Memory B cell (primary cell): ENCODE measurements at regions not wholly inside any gene's neighbourhood (a gene's known extent, or its start where the extent isn't known, plus 50 kb on each side); places are given as distances from the start of the nearest gene placed in this dataset.
"Not testable (repeated sequence)": the region's sequence is repeated elsewhere in the genome, so short reads cannot be mapped to it uniquely, and the experiment has no call there.

Experiments
- ATAC-seq: fragments of 150-1000 bp; cut with Tn5 transposase; 2 replicates; pipeline ENCODE4 v1.10.0; 2021; ENCODE audit warnings: low read depth, mild to moderate bottlenecking, moderate library complexity
- DNase-seq, 2 donors: peaks; one replicate each; pipeline ENCODE4 v3.0.0; 2022; ENCODE audit warnings: low spot score in 2 of 2
- H3K27ac Mint-ChIP-seq: one replicate; pipeline ENCODE4 v1.8.0; 2022; ENCODE audit warnings: mild to moderate bottlenecking, moderate library complexity, mixed read lengths
- H3K27me3 Mint-ChIP-seq: one replicate; pipeline ENCODE4 v1.8.0; 2022; ENCODE audit warnings: mixed read lengths
- H3K36me3 Mint-ChIP-seq: one replicate; pipeline ENCODE4 v1.8.0; 2022; ENCODE audit warnings: mild to moderate bottlenecking, mixed read lengths
- H3K4me1 Mint-ChIP-seq: one replicate; pipeline ENCODE4 v1.8.0; 2022; ENCODE audit warnings: mixed read lengths
- H3K4me3 Mint-ChIP-seq: one replicate; pipeline ENCODE4 v1.8.0; 2022; ENCODE audit warnings: mild to moderate bottlenecking, moderate library complexity, mixed read lengths
- H3K9me3 Mint-ChIP-seq: one replicate; pipeline ENCODE4 v1.8.0; 2022; ENCODE audit warnings: mixed read lengths

DNA sequence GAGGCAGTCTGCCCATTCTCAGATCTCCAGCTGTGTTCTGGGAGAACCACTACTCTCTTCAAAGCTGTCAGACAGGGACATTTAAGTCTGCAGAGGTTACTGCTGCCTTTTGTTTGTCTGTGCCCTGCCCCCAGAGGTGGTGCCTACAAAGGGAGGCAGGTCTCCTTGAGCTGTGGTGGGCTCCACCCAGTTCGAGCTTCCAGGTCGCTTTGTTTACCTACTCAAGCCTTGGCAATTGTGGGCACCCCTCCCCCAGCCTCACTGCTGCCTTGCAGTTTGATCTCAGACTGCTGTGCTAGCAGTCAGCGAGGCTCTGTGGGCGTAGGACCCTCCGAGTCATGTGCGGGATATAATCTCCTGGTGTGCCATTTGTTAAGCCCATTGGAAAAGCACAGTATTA, 640.9 kb upstream of the SYNCRIP start:
- not testable (repeated sequence) for ATAC-seq, H3K27ac Mint-ChIP-seq, H3K4me1 Mint-ChIP-seq, H3K27me3 Mint-ChIP-seq, DNase-seq, H3K36me3 Mint-ChIP-seq, H3K4me3 Mint-ChIP-seq, H3K9me3 Mint-ChIP-seq

DNA sequence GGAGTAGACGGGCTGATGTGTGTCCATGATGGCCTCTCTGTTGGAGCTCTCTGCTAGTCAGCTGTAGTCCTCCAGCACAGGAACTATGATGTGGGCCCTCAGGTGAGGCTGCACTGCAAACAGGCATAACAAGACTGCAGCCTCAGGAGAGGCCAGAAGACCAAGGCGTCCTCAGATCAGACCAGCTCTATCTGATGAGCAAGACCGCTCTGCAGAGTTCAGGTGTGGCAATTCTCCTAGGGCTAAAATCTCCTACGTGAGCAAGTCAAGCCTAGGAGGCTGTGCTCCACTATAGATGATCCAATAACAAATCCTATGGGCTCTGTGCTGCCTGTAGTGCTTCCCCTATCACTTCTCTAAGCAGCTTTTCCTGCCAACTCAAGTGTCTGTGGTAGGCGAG, 633.4 kb upstream of the SYNCRIP start:
- ATAC-seq (no peak), DNase-seq (no peak)
- Mint-ChIP-seq H3K27ac (no peak overlapping the region), H3K27me3 (no peaks in the 10 kb centered on the region), H3K9me3 (peaks cover 1% of the 10 kb centered on the region), H3K4me3 (no peak overlapping the region), H3K36me3 (no peaks in the 10 kb centered on the region), H3K4me1 (no peaks in the 10 kb centered on the region)

DNA sequence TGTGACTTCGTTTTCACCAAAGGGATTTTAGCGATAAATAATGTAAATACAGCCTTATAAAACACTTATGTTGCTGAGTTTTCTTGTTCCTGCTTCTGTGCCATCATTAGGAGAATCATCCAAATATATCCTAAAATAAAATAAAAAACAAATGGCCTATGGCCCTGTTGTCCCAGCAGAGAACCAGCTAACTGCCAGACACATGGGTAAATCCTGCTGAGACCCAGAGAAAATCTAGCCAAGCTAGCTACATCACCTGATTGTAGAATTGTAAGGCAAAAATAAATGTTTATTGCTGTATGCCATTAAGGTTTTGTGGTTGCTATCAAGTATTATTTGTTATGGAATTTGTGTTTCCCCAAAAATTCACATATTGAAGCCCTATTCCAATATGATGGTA, 631.2 kb upstream of the SYNCRIP start:
- H3K36me3 Mint-ChIP-seq, result no peaks in the 10 kb centered on the region
- H3K27ac Mint-ChIP-seq, result no peak overlapping the region
- ATAC-seq, result no peak
- H3K9me3 Mint-ChIP-seq, result peaks cover 2% of the 10 kb centered on the region
- H3K27me3 Mint-ChIP-seq, result no peaks in the 10 kb centered on the region
- H3K4me1 Mint-ChIP-seq, result no peaks in the 10 kb centered on the region
- H3K4me3 Mint-ChIP-seq, result no peak overlapping the region
- no peak for DNase-seq

DNA sequence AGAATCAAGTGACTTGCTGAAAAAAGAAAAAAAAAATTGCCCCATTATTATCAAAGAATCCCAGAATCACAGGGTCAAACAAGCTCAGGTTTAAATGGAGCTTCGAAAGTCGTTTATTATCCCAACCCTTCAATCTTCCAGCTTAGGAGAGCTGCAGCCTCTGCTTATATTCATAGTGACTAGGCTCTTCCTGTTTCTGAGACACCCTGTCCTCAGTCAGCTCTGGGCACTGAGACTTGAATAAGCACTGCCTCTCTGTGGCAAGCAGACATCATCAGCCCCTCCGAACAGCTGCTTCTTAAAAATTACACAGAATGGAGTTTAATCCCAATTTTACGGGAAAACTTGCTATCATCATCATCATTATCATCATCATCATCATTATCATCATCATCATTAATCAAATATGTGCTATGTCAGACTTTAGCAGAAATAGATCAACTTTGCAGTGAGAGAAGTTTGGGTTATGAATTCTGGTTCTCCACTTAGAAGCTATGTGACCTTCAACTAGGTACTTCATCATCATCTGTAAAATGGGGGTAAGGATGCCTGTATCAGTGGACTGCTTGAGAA, 614.0 kb upstream of the SYNCRIP start:
- Mint-ChIP-seq H3K9me3 (peaks cover under 1% of the 10 kb centered on the region), H3K36me3 (no peaks in the 10 kb centered on the region), H3K4me1 (no peaks in the 10 kb centered on the region), H3K4me3 (no peak overlapping the region), H3K27me3 (no peaks in the 10 kb centered on the region), H3K27ac (no peak overlapping the region)
- no peak for ATAC-seq
- no peak for DNase-seq

DNA sequence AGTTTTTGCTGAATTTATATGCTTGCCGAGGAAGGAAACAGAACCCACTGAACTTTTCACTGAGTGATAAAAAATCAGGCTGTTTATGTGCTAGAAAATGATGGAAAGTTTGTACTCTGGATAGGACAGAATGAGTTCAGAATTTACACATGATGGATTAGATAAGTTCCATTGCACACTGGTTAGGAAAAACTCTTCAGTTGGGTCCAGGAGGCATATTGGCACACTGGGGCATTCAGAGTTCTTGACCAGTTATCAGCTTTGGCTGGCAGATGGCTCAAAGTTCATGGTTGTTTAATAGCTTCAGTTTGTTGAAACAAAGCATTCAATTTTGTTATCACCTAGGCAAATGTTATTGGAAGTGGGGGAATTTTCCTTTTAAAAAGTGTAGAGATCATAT, 613.3 kb upstream of the SYNCRIP start:
- Mint-ChIP-seq H3K36me3 (no peaks in the 10 kb centered on the region), H3K4me1 (no peaks in the 10 kb centered on the region), H3K27ac (no peak overlapping the region), H3K27me3 (no peaks in the 10 kb centered on the region), H3K4me3 (no peak overlapping the region), H3K9me3 (peaks cover 1% of the 10 kb centered on the region)
- no peak for DNase-seq
- ATAC-seq, result no peak

DNA sequence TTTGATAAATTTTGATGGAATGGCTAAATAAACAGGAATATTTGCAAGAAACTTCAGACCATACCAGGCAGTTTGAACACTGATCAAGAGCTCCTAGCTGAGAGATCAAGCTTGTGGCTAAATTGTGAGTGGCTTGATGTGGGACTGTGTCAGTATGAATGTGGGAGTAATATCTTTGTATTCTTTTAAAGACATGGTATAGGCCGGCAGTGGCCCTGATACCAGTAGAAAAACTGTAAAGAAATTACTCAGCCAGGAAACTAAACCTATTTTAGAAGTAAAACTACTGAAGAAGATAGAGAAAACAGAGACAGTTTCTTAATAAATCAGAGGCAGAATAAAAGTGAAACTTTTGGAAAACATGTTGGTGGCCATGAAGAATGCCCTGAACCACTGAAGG, 608.4 kb upstream of the SYNCRIP start:
- H3K4me1 Mint-ChIP-seq, result no peaks in the 10 kb centered on the region
- ATAC-seq (no peak), DNase-seq (no peak)
- H3K36me3 Mint-ChIP-seq, result no peaks in the 10 kb centered on the region
- H3K4me3 Mint-ChIP-seq, result no peak overlapping the region
- H3K27me3 Mint-ChIP-seq, result no peaks in the 10 kb centered on the region
- no peak overlapping the region for H3K27ac Mint-ChIP-seq
- peaks cover 8% of the 10 kb centered on the region for H3K9me3 Mint-ChIP-seq

DNA sequence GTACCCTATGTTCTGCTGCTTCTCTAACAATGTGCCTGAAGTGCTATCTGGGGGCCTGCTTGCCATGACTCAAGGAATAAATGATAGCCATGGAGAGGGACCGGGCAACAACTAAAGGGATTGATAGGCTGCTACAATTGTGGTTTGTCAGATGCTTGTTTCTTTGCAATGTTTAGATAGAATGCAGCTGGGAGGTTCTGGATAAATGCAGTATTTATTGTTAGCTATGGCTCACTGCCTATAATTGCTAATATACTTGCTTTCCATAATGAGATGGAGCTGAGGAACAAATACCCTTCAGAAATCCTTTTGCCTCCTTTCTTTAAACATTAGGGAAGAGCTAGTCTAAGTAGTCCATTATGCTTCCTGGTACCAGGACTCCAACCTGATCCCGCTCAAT, 575.2 kb upstream of the SYNCRIP start:
- Mint-ChIP-seq H3K9me3 (peaks cover 10% of the 10 kb centered on the region), H3K4me1 (no peaks in the 10 kb centered on the region), H3K27ac (no peak overlapping the region), H3K27me3 (no peaks in the 10 kb centered on the region), H3K4me3 (no peak overlapping the region), H3K36me3 (no peaks in the 10 kb centered on the region)
- DNase-seq, result no peak
- ATAC-seq, result no peak

DNA sequence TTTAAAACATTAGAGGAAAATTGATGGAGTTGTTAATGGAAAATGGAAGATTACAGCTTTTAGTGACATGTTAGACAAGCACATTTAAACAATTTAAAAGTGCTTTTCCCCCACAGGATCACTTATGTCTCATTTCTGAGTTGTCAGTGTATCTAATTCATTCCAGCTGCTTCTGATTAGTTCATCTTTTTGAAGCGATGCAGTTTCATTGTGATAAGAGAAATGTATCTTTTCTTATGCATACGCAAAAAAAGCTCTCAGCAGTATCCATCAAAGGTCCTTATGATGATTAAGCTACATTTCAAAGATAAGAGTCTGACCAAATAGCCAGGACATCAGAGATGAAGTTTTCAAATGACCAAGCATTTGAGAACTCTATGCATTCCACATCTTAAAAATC, 572.6 kb upstream of the SYNCRIP start:
- no peak for DNase-seq
- Mint-ChIP-seq H3K27ac (no peak overlapping the region), H3K4me1 (no peaks in the 10 kb centered on the region), H3K4me3 (no peak overlapping the region), H3K36me3 (no peaks in the 10 kb centered on the region), H3K27me3 (no peaks in the 10 kb centered on the region), H3K9me3 (peaks cover 2% of the 10 kb centered on the region)
- no peak for ATAC-seq

DNA sequence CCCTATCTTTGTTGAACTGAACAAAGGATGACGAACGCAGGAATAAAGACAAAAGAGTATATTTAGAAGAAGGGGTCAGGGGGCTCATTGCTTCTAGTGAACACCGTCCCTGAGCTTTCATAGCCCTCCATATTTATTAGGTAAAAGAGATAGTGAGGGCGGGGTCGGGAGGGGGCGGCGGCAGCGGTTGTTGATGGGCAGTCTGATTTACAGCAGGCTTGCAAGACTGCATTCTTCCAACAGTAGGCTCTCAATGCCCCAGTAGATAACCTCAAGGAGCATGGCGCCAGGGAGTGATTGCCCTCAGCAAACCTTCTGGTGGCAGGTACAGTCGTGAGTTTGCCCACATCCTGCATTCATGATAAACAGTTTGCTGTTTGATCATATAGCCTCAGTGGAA, 563.3 kb upstream of the SYNCRIP start:
- Mint-ChIP-seq H3K36me3 (no peaks in the 10 kb centered on the region), H3K9me3 (peaks cover 4% of the 10 kb centered on the region), H3K4me1 (no peaks in the 10 kb centered on the region), H3K27ac (no peak overlapping the region), H3K27me3 (no peaks in the 10 kb centered on the region), H3K4me3 (no peak overlapping the region)
- ATAC-seq (no peak), DNase-seq (no peak)

DNA sequence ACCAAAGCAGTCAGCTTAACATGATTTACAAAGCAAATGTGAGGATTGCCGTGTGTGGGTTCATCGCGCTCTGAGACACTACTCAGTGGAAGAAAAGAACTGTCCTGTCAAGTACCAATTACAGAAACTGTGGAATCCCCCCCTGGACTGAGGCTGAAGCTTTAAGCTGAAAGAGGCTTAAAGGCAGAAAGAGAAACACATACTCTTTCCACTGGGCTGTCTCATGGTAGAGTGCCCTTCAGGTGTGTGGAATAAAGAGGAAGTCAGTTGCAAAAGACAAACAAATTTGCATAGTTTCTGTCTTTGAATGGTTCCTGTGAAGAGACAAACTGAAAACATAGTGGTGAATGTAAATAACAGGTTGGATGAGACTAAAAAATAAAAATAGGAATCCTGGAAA, 560.4 kb upstream of the SYNCRIP start:
- no peak overlapping the region for H3K27ac Mint-ChIP-seq
- peaks cover 7% of the 10 kb centered on the region for H3K9me3 Mint-ChIP-seq
- H3K27me3 Mint-ChIP-seq, result no peaks in the 10 kb centered on the region
- DNase-seq, result no peak
- no peak overlapping the region for H3K4me3 Mint-ChIP-seq
- H3K4me1 Mint-ChIP-seq, result no peaks in the 10 kb centered on the region
- ATAC-seq, result no peak
- no peaks in the 10 kb centered on the region for H3K36me3 Mint-ChIP-seq

DNA sequence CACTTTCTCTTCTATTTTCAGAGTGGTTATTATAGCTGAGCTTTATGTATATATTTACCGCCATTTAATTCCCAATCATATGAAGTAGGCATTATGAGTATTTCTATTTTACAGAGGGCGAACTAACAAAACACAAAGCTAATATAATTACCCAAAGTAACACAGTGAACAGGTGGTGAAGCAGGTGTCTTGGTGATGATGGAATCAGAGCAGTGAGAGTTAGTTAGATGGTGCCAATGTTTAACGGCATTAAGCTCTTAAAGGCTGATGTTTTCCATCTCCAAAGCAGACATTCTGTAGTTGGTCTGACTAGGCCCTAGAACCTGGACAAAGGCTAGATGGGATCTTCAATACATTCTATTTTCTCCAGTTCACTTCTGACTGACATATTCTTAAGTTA, 551.1 kb upstream of the SYNCRIP start:
- ATAC-seq (no peak), DNase-seq (no peak)
- H3K27ac Mint-ChIP-seq, result no peak overlapping the region
- no peaks in the 10 kb centered on the region for H3K36me3 Mint-ChIP-seq
- H3K4me3 Mint-ChIP-seq, result no peak overlapping the region
- no peaks in the 10 kb centered on the region for H3K4me1 Mint-ChIP-seq
- H3K9me3 Mint-ChIP-seq, result no peaks in the 10 kb centered on the region
- no peaks in the 10 kb centered on the region for H3K27me3 Mint-ChIP-seq

DNA sequence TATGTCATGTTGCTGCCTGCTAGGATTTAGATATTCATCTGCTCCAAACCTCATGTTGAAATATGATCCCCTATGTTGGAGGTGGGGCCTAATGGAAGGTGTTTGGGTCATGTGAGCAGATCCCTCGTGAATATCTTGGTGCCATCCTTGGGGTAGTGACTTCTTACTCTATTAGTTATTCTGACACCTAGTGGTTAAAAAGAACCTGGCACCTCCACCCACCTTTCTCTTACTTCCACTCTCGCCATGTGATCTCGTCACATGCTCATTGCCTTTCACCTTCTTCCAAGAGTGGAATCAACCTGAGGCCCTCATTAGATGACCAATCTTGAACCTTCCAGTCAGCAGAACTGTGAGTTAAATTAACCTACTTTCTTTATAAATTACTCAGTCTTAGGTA, 549.4 kb upstream of the SYNCRIP start:
- Mint-ChIP-seq H3K36me3 (no peaks in the 10 kb centered on the region), H3K9me3 (no peaks in the 10 kb centered on the region), H3K27me3 (no peaks in the 10 kb centered on the region), H3K27ac (no peak overlapping the region), H3K4me1 (no peaks in the 10 kb centered on the region), H3K4me3 (no peak overlapping the region)
- ATAC-seq, result no peak
- no peak for DNase-seq

DNA sequence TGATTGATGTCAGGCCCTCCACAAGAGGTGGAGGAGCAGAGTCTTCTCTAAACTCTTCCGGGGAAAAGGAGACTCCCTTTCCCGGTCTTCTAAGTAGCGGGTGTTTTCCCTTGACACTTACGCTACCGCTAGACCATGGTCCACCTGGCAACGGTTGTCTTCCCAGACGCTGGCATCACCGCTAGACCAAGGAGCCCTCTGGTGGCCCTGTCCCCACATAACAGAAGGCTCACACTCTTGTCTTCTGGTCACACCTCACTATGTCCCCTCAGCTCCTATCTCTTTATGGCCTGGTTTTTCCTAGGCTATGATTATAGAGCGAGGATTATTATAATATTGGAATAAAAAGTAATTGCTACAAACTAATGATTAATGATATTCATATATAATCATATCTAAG, 532.5 kb upstream of the SYNCRIP start:
- DNase-seq, H3K36me3 Mint-ChIP-seq, H3K9me3 Mint-ChIP-seq, ATAC-seq, H3K27me3 Mint-ChIP-seq, H3K27ac Mint-ChIP-seq, H3K4me3 Mint-ChIP-seq, H3K4me1 Mint-ChIP-seq: not testable (repeated sequence)

DNA sequence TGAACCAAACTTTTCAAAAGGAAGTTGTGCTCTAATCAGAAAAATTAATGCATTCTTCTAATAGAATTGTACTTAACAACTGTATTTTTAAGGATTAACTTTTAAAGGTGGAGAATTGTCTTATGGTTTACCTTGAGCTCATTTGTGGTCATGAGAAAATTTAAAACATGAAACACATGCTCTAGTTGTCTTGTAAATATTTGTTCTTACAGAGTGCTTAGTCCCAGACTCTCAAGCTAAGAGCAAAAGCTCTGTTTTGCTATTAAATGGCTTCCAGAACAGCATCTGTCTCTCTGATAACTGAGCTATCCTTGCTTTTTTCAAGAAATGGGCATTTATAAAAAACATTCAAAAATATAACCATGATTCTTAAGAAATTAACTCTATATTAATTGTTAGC, 512.2 kb upstream of the SYNCRIP start:
- no peaks in the 10 kb centered on the region for H3K27me3 Mint-ChIP-seq
- no peaks in the 10 kb centered on the region for H3K9me3 Mint-ChIP-seq
- no peak for DNase-seq
- no peak for ATAC-seq
- no peak overlapping the region for H3K4me3 Mint-ChIP-seq
- no peaks in the 10 kb centered on the region for H3K36me3 Mint-ChIP-seq
- H3K4me1 Mint-ChIP-seq, result no peaks in the 10 kb centered on the region
- no peak overlapping the region for H3K27ac Mint-ChIP-seq

DNA sequence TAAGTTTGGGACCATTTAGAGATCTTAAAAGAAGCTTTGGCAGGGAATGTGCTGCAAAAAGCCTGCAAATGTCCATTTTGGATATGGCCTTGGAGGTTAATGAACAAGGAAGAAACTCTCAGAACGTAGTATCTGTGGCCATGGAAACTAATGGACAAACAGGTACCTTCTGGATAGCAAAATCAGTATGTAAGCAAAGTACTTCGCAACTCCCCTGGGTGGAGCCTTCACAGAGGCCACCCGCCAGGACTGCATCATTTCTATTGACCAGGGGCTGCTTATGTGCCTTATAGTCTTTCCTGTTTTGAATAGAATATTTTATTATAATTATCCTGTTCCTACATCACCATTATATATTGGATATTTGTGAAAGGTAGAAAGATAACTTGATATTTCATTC, 510.8 kb upstream of the SYNCRIP start:
- Mint-ChIP-seq H3K4me3 (no peak overlapping the region), H3K27me3 (no peaks in the 10 kb centered on the region), H3K27ac (no peak overlapping the region), H3K4me1 (no peaks in the 10 kb centered on the region), H3K36me3 (no peaks in the 10 kb centered on the region), H3K9me3 (no peaks in the 10 kb centered on the region)
- ATAC-seq (no peak), DNase-seq (no peak)

DNA sequence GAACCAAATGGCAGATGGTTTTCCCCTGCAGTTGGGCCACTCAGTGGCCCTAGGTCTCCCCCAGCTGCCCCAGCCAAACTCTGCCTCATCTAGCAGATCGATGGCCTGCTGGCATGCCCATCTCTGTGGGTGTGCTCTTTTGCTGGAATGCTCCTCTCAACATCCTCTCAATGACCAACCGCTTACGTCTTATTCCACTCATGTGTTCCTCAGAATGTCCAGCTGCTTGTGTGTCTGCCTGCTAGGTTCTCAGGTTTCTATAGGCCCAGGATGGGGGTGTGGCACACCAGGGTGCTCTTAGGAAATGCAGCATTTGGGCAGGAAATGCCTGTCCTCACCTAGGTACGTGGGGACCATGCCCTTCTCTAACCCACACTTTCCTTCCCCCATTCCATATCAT, 509.9 kb upstream of the SYNCRIP start:
- DNase-seq (no peak), ATAC-seq (no peak)
- Mint-ChIP-seq H3K4me3 (no peak overlapping the region), H3K27ac (no peak overlapping the region), H3K27me3 (no peaks in the 10 kb centered on the region), H3K9me3 (no peaks in the 10 kb centered on the region), H3K36me3 (no peaks in the 10 kb centered on the region), H3K4me1 (no peaks in the 10 kb centered on the region)
